ENCODE measurements at regions not wholly inside any gene's neighbourhood (a gene's known extent, or its start where the extent isn't known, plus 50 kb on each side); places are given as distances from the start of the nearest gene placed in this dataset.
"Not testable (repeated sequence)": the region's sequence is repeated elsewhere in the genome, so short reads cannot be mapped to it uniquely, and the experiment has no call there.

- H2BK15ac ChIP-seq (ENCODE audit: low read depth, low read length): no peak overlapping the region
- no peak overlapping the region for H3K56ac ChIP-seq (ENCODE audit: extremely low read depth, insufficient read depth, low read length)
- no peak overlapping the region for H4K91ac ChIP-seq (ENCODE audit: insufficient read depth, low read depth, low read length)
- no peak for TF ChIP-seq POLR2A (IDR thresholded peaks at IDR 0.05; ENCODE audit: low read depth, low read length)
- CTCF ChIA-PET: no interaction called here
- no peak overlapping the region for H3K23ac ChIP-seq (ENCODE audit: low read depth, low read length)
- H4K20me1 ChIP-seq (ENCODE audit: insufficient read depth, low read length): no peaks in the 10 kb centered on the region
- H3K18ac ChIP-seq (ENCODE audit: low read depth, low read length): no peak overlapping the region
- no peak overlapping the region for H2BK120ac ChIP-seq (ENCODE audit: low read depth, low read length)
- peaks cover 3% of the 10 kb centered on the region; the same call in 1 of the 2 replicates for H3K9me3 ChIP-seq (ENCODE audit: control insufficient read depth, insufficient read depth, low read length)
- in situ Hi-C loops (cut with MboI; ENCODE audit: low sequenced_read_pairs) (no loop called here), intact Hi-C loops (cut with micrococcal nuclease) (no loop called here), dilution Hi-C loops (cut with HindIII; ENCODE audit: low sequenced_read_pairs, unreplicated experiment) (no loop called here)
- H2BK5ac ChIP-seq (ENCODE audit: low read depth, low read length, poor library complexity, severe bottlenecking): no peak overlapping the region
- no peak overlapping the region for H2AFZ ChIP-seq (replicated peaks; ENCODE audit: low read length, poor library complexity)
- ATAC-seq (ENCODE audit: low read depth) (no peak), DNase-seq (no peak)
- no peak overlapping the region for H2AK9ac ChIP-seq (replicated peaks; ENCODE audit: low read depth, low read length, poor library complexity)
- no peak overlapping the region for H3K4me2 ChIP-seq (ENCODE audit: low read depth, low read length)
- no peak overlapping the region for H4K5ac ChIP-seq (ENCODE audit: low read depth, low read length)
- no peak overlapping the region for H2AK5ac ChIP-seq (ENCODE audit: low read depth, low read length)
- BruUV-seq (replicated peaks): no TSS peak
- H3K4ac ChIP-seq (ENCODE audit: low read depth, low read length): no peak overlapping the region
- no CpG with 5 or more reads among the region's 2 CpGs for WGBS, 2 experiments (ENCODE audit: extremely low coverage in 2 of 2, insufficient read length in 1 of 2)
- no peak overlapping the region for H3K14ac ChIP-seq (replicated peaks; ENCODE audit: low read depth, low read length)
- H3K9me1 ChIP-seq (ENCODE audit: insufficient read depth, low read length): no peaks in the 10 kb centered on the region
- no peak overlapping the region for H3K9ac ChIP-seq (ENCODE audit: low read depth, low read length)
- H3K4me3 ChIP-seq (ENCODE audit: insufficient read depth, low read depth, low read length): no peak overlapping the region
- no peak overlapping the region for H4K8ac ChIP-seq (ENCODE audit: low read depth in 2 of 2, low read length in 2 of 2)
- POLR2A ChIA-PET (ENCODE audit: unreplicated experiment): no interaction called here
- H3K27me3 ChIP-seq (ENCODE audit: control insufficient read depth, insufficient read depth, low read length): peaks cover 4% of the 10 kb centered on the region; the same call in 1 of the 2 replicates
- no peaks in the 10 kb centered on the region for H3K79me1 ChIP-seq (ENCODE audit: low read depth in 1 of 2, low read length in 2 of 2)
- no peak overlapping the region for H2BK20ac ChIP-seq (ENCODE audit: low read depth, low read length)
- H3K27ac ChIP-seq (ENCODE audit: insufficient read depth, low read length): no peak overlapping the region
- H3K36me3 ChIP-seq (ENCODE audit: control insufficient read depth, insufficient read depth, low read length): no peaks in the 10 kb centered on the region
- H3K4me1 ChIP-seq (ENCODE audit: control insufficient read depth, insufficient read depth, low read length): no peaks in the 10 kb centered on the region
These were observed 65.9 kb upstream of the BOD1 start for GRCh38 chr5:173682313-173682712.

DNA sequence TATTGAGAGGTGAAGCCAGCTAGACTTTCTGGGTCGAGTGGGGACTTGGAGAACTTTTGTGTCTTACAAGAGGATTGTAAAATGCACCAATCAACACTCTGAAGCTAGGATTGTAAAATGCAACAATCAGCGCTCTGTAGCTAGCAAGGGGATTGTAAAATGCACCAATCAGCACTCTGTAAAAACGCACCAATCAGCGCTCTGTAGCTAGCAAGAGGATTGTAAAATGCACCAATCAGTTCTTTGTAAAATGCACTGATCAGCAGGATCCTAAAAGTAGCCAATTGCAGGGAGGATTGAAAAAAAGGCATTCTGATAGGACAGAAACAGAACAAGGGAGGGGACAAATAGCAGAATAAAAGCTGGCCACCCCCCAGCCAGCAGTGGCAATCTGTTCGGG is 68.1 kb upstream of the BOD1 start:
- H3K4ac ChIP-seq (ENCODE audit: low read depth, low read length); BruUV-seq (replicated peaks); H4K91ac ChIP-seq (ENCODE audit: insufficient read depth, low read depth, low read length); H3K4me2 ChIP-seq (ENCODE audit: low read depth, low read length); ATAC-seq (ENCODE audit: low read depth); intact Hi-C loops (cut with micrococcal nuclease); H3K27me3 ChIP-seq (ENCODE audit: control insufficient read depth, insufficient read depth, low read length); H2AFZ ChIP-seq (replicated peaks; ENCODE audit: low read length, poor library complexity); H3K18ac ChIP-seq (ENCODE audit: low read depth, low read length); H2AK5ac ChIP-seq (ENCODE audit: low read depth, low read length); H2BK5ac ChIP-seq (ENCODE audit: low read depth, low read length, poor library complexity, severe bottlenecking); H4K20me1 ChIP-seq (ENCODE audit: insufficient read depth, low read length); H2BK15ac ChIP-seq (ENCODE audit: low read depth, low read length); H4K8ac ChIP-seq (ENCODE audit: low read depth in 2 of 2, low read length in 2 of 2); in situ Hi-C loops (cut with MboI; ENCODE audit: low sequenced_read_pairs); H2AK9ac ChIP-seq (replicated peaks; ENCODE audit: low read depth, low read length, poor library complexity); H3K23ac ChIP-seq (ENCODE audit: low read depth, low read length); H3K4me3 ChIP-seq (ENCODE audit: insufficient read depth, low read depth, low read length); H3K4me1 ChIP-seq (ENCODE audit: control insufficient read depth, insufficient read depth, low read length); dilution Hi-C loops (cut with HindIII; ENCODE audit: low sequenced_read_pairs, unreplicated experiment); H3K27ac ChIP-seq (ENCODE audit: insufficient read depth, low read length); H2BK120ac ChIP-seq (ENCODE audit: low read depth, low read length); H3K14ac ChIP-seq (replicated peaks; ENCODE audit: low read depth, low read length); DNase-seq; H4K5ac ChIP-seq (ENCODE audit: low read depth, low read length); H3K9me3 ChIP-seq (ENCODE audit: control insufficient read depth, insufficient read depth, low read length); POLR2A ChIA-PET (ENCODE audit: unreplicated experiment); H3K56ac ChIP-seq (ENCODE audit: extremely low read depth, insufficient read depth, low read length); H3K36me3 ChIP-seq (ENCODE audit: control insufficient read depth, insufficient read depth, low read length); H3K9ac ChIP-seq (ENCODE audit: low read depth, low read length); H2BK20ac ChIP-seq (ENCODE audit: low read depth, low read length); H3K9me1 ChIP-seq (ENCODE audit: insufficient read depth, low read length); H3K79me1 ChIP-seq (ENCODE audit: low read depth in 1 of 2, low read length in 2 of 2): not testable (repeated sequence)
- CTCF ChIA-PET: interaction anchor here (0.7 kb wide), 1 partner anchor 103 kb away, joined by 3 read pairs; no protein-coding TSS in a partner anchor
- WGBS, 2 experiments (ENCODE audit: extremely low coverage in 2 of 2, insufficient read length in 1 of 2): 92% methylated on average over 3 of the region's 5 CpGs; no CpG with 5 or more reads in 1 of the 2 experiments
